Activated naive CD4-positive, alpha-beta T cell (primary cell): ENCODE measurements at regions not wholly inside any gene's neighbourhood (a gene's known extent, or its start where the extent isn't known, plus 50 kb on each side); places are given as distances from the start of the nearest gene placed in this dataset.
A peak's percentile ranks its signal among the peaks of the same experiment; 100 is the strongest.

Source experiments
- DNase-seq, 4 experiments: peaks; one replicate each; lab custom pipeline; 2025; lab: John Stamatoyannopoulos, UW

- no peak for DNase-seq
Measured at GRCh38 chr1:222105393-222105737, 363.5 kb upstream of the DUSP10 start.

GRCh38 chr1:222104694-222105392 lies 363.0 kb upstream of the DUSP10 start:
- no peak for DNase-seq

- DNase-seq, result no peak
Measured at GRCh38 chr1:222104097-222104496, 362.2 kb upstream of the DUSP10 start.

- no peak for DNase-seq
Measured at GRCh38 chr1:222099746-222100145, 357.9 kb upstream of the DUSP10 start.

- DNase-seq, result no peak
Measured at GRCh38 chr1:222098404-222098803, 356.5 kb upstream of the DUSP10 start.

- DNase-seq, result no peak
Measured at GRCh38 chr1:222097588-222097987, 355.7 kb upstream of the DUSP10 start.

- no peak for DNase-seq
Measured at GRCh38 chr1:222096883-222097282, 355.0 kb upstream of the DUSP10 start.

- no peak for DNase-seq
Measured at GRCh38 chr1:222096476-222096772, 354.5 kb upstream of the DUSP10 start.

- peak in 3 of 4 experiments; percentile 4 to 41 (median 25) for DNase-seq
Measured at GRCh38 chr1:222095606-222096475, 354.0 kb upstream of the DUSP10 start.

GRCh38 chr1:222093518-222093917 lies 351.6 kb upstream of the DUSP10 start:
- no peak for DNase-seq

GRCh38 chr1:222090103-222090502 lies 348.2 kb upstream of the DUSP10 start:
- no peak for DNase-seq

GRCh38 chr1:222087221-222087920 lies 345.5 kb upstream of the DUSP10 start:
- DNase-seq, result no peak

- no peak for DNase-seq
Measured at GRCh38 chr1:222084996-222085395, 343.1 kb upstream of the DUSP10 start.

GRCh38 chr1:222084048-222084447 lies 342.2 kb upstream of the DUSP10 start:
- no peak for DNase-seq

- DNase-seq, result no peak
Measured at GRCh38 chr1:222081859-222082258, 340.0 kb upstream of the DUSP10 start.

GRCh38 chr1:222079566-222079965 lies 337.7 kb upstream of the DUSP10 start:
- DNase-seq, result no peak

GRCh38 chr1:222077206-222077605 lies 335.3 kb upstream of the DUSP10 start:
- DNase-seq, result no peak

GRCh38 chr1:222074317-222074716 lies 332.4 kb upstream of the DUSP10 start:
- DNase-seq, result no peak

GRCh38 chr1:222073307-222073995 lies 331.6 kb upstream of the DUSP10 start:
- no peak for DNase-seq

GRCh38 chr1:222071387-222071786 lies 329.5 kb upstream of the DUSP10 start:
- DNase-seq, result no peak

- DNase-seq, result no peak
Measured at GRCh38 chr1:222068937-222069336, 327.0 kb upstream of the DUSP10 start.

GRCh38 chr1:222068101-222068500 lies 326.2 kb upstream of the DUSP10 start:
- DNase-seq, result no peak
